Keratinocyte (primary cell): ENCODE measurements at regions not wholly inside any gene's neighbourhood (a gene's known extent, or its start where the extent isn't known, plus 50 kb on each side); places are given as distances from the start of the nearest gene placed in this dataset.

Source experiments
- EZH2 ChIP-seq: IDR thresholded peaks from one replicate; pipeline ENCODE4 v1.6.1; 2012; ENCODE audit warnings: inconsistent platforms, mild to moderate bottlenecking, low read length, moderate library complexity
- TF ChIP-seq, protein P1 (sequence below), 3 experiments: IDR thresholded peaks in 1 of 3; conservative IDR thresholded peaks in 1 of 3; optimal IDR thresholded peaks in 1 of 3; 2 replicates in 2 of 3; 3 replicates in 1 of 3; pipeline versions ENCODE3 to v1.5.1; 2011; ENCODE audit warnings: low read length in 3 of 3, mild to moderate bottlenecking in 3 of 3, moderate library complexity in 2 of 3, control low read depth in 1 of 3, inconsistent platforms in 1 of 3; ENCODE audit not compliant: insufficient read depth in 2 of 3; ENCODE audit errors: extremely low read depth in 1 of 3

DNA sequence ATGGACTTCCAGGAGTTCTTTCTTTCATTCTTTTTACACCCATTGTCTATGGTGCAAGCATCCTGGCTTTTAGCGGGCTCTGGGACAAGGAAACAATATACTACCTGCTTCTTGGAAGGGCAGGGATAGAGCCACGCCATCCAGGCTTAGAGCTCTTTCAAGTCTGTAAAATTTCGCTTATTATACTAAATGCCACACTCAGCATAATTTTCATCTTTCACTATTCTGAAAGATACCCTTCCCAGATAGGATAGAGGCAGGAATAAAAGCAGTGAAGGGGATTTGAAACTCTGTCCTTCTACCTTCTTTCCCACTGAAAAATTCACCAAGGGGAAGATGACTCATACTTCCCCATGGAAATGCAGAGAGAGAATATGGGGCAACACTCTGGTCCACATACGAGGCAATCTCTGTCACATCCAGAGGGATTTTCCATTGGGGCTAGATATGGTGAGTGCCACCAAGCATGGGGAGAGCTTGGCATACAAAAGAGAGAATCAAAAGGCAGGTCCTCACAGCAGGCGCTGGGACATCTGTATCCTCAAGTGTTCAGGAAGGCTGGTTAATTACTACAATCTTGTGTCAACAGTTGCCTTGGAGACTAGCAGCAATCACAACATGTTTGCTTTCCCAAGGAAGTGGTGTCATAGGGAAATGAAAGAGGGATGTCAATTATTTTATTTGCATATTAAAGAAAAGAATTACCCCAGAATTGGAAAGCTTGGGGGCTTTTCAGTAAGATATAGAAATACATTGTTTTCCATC, 127.6 kb downstream of the TDRD15 start:
- TF ChIP-seq, protein P1, sequence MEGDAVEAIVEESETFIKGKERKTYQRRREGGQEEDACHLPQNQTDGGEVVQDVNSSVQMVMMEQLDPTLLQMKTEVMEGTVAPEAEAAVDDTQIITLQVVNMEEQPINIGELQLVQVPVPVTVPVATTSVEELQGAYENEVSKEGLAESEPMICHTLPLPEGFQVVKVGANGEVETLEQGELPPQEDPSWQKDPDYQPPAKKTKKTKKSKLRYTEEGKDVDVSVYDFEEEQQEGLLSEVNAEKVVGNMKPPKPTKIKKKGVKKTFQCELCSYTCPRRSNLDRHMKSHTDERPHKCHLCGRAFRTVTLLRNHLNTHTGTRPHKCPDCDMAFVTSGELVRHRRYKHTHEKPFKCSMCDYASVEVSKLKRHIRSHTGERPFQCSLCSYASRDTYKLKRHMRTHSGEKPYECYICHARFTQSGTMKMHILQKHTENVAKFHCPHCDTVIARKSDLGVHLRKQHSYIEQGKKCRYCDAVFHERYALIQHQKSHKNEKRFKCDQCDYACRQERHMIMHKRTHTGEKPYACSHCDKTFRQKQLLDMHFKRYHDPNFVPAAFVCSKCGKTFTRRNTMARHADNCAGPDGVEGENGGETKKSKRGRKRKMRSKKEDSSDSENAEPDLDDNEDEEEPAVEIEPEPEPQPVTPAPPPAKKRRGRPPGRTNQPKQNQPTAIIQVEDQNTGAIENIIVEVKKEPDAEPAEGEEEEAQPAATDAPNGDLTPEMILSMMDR (optimal IDR thresholded peaks at IDR 0.05 in 1 of 3, IDR thresholded peaks at IDR 0.05 in 1 of 3, conservative IDR thresholded peaks at IDR 0.05 in 1 of 3; ENCODE audit: extremely low read depth in 1 of 3, insufficient read depth in 2 of 3, low read length in 3 of 3), result no peak
- TF ChIP-seq EZH2, result no peak
